Glutamatergic neuron (in vitro differentiated cells): ENCODE measurements at regions not wholly inside any gene's neighbourhood (a gene's known extent, or its start where the extent isn't known, plus 50 kb on each side); places are given as distances from the start of the nearest gene placed in this dataset.

ENCODE experiments used
- DNase-seq: peaks from one replicate; pipeline ENCODE4 v3.0.0; 2022
- H3K27ac Mint-ChIP-seq: one replicate; pipeline ENCODE4 v1.8.0; 2020; ENCODE audit warnings: mild to moderate bottlenecking, mixed read lengths, inconsistent platforms; ENCODE audit not compliant: unreplicated experiment
- H3K27me3 Mint-ChIP-seq: one replicate; pipeline ENCODE4 v1.8.0; 2020; ENCODE audit warnings: mild to moderate bottlenecking, moderate library complexity, mixed read lengths, inconsistent platforms; ENCODE audit not compliant: unreplicated experiment
- H3K36me3 Mint-ChIP-seq: one replicate; pipeline ENCODE4 v1.8.0; 2020; ENCODE audit warnings: mild to moderate bottlenecking, mixed read lengths, inconsistent platforms; ENCODE audit not compliant: unreplicated experiment
- H3K4me1 Mint-ChIP-seq: one replicate; pipeline ENCODE4 v1.8.0; 2020; ENCODE audit warnings: mild to moderate bottlenecking, low read depth, mixed read lengths, inconsistent platforms; ENCODE audit not compliant: unreplicated experiment
- H3K4me3 Mint-ChIP-seq: one replicate; pipeline ENCODE4 v1.8.0; 2020; ENCODE audit warnings: mild to moderate bottlenecking, mixed read lengths, inconsistent platforms; ENCODE audit not compliant: unreplicated experiment
- H3K9me3 Mint-ChIP-seq: one replicate; pipeline ENCODE4 v1.8.0; 2020; ENCODE audit warnings: mild to moderate bottlenecking, moderate library complexity, mixed read lengths, inconsistent platforms; ENCODE audit not compliant: unreplicated experiment
- CTCF ChIP-seq: fragments of 200-600 bp; sonication (generic); IDR thresholded peaks from one replicate; pipeline ENCODE4 v1.5.0; 2021; ENCODE audit not compliant: partially characterized antibody, unreplicated experiment

GRCh38 chr1:238465449-238465848, 574.7 kb upstream of the ZP4 start:
- peaks cover 1% of the 10 kb centered on the region for H3K27me3 Mint-ChIP-seq
- no peaks in the 10 kb centered on the region for H3K4me1 Mint-ChIP-seq
- no peaks in the 10 kb centered on the region for H3K9me3 Mint-ChIP-seq
- H3K27ac Mint-ChIP-seq: no peak overlapping the region
- TF ChIP-seq CTCF: no peak
- no peak overlapping the region for H3K4me3 Mint-ChIP-seq
- DNase-seq: no peak
- H3K36me3 Mint-ChIP-seq: no peaks in the 10 kb centered on the region

- Mint-ChIP-seq H3K4me1 (no peaks in the 10 kb centered on the region), H3K36me3 (no peaks in the 10 kb centered on the region), H3K27me3 (peaks cover 1% of the 10 kb centered on the region), H3K9me3 (no peaks in the 10 kb centered on the region), H3K4me3 (no peak overlapping the region), H3K27ac (no peak overlapping the region)
- no peak for DNase-seq
- no peak for TF ChIP-seq CTCF
Measured at GRCh38 chr1:238458899-238459298, 568.2 kb upstream of the ZP4 start.

- Mint-ChIP-seq H3K27me3 (no peaks in the 10 kb centered on the region), H3K4me3 (no peak overlapping the region), H3K9me3 (no peaks in the 10 kb centered on the region), H3K36me3 (no peaks in the 10 kb centered on the region), H3K4me1 (no peaks in the 10 kb centered on the region), H3K27ac (no peak overlapping the region)
- no peak for DNase-seq
- no peak for TF ChIP-seq CTCF
Measured at GRCh38 chr1:238457610-238458009, 566.9 kb upstream of the ZP4 start.

- H3K27ac Mint-ChIP-seq: no peak overlapping the region
Measured at GRCh38 chr1:238451781-238452310, 561.1 kb upstream of the ZP4 start.

GRCh38 chr1:238450976-238451375, 560.3 kb upstream of the ZP4 start:
- H3K9me3 Mint-ChIP-seq: no peaks in the 10 kb centered on the region
- DNase-seq: no peak
- H3K27ac Mint-ChIP-seq: no peak overlapping the region
- no peaks in the 10 kb centered on the region for H3K36me3 Mint-ChIP-seq
- H3K4me1 Mint-ChIP-seq: no peaks in the 10 kb centered on the region
- no peak for TF ChIP-seq CTCF
- no peaks in the 10 kb centered on the region for H3K27me3 Mint-ChIP-seq
- no peak overlapping the region for H3K4me3 Mint-ChIP-seq

More at GRCh38 chr1:238451781-238452310, 561.1 kb upstream of the ZP4 start:
- H3K4me3 Mint-ChIP-seq: no peak overlapping the region
- H3K36me3 Mint-ChIP-seq: no peaks in the 10 kb centered on the region
- no peaks in the 10 kb centered on the region for H3K9me3 Mint-ChIP-seq
- no peak for TF ChIP-seq CTCF
- no peak for DNase-seq
- H3K4me1 Mint-ChIP-seq: no peaks in the 10 kb centered on the region
- no peaks in the 10 kb centered on the region for H3K27me3 Mint-ChIP-seq
